Fibroblast of skin of scalp (primary cell): ENCODE measurements at regions not wholly inside any gene's neighbourhood (a gene's known extent, or its start where the extent isn't known, plus 50 kb on each side); places are given as distances from the start of the nearest gene placed in this dataset.
A peak's percentile ranks its signal among the peaks of the same experiment; 100 is the strongest.
"Not testable (repeated sequence)": the region's sequence is repeated elsewhere in the genome, so short reads cannot be mapped to it uniquely, and the experiment has no call there.

Experiments
- DNase-seq: peaks from one replicate; pipeline ENCODE4 v3.0.0-alpha.2; 2013

DNA sequence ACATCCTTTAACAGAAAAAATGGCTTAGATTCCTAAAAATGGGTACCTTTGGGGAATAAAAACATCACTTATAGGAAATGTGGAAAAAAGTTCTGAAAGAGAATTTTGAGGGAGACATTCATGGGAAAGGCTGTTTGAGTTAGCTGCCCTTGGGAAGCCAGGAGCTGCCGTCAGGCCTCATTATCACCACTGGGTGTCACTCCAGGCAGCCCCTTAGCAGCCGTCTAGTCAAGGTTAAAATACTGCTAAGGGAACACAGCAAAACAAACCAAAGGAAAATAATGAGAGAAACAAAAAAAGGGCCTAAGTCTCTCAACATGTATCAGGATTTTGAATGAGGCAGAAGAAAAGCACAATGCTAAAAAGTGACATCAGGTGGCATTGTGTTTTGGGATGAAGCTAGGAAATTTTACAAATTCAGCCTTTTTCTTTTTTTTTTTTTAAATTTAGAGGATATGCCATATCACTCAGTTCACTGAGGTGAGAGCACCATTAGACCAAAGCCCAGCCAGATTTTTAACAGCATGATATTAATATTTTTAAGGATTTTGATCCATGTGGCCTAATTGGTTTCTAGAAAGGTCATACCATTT lies 235.3 kb downstream of the GPAT3 start:
- peak; percentile 65 for DNase-seq

GRCh38 chr4:83768146-83768545 lies 232.2 kb downstream of the GPAT3 start:
- DNase-seq, result no peak

DNA sequence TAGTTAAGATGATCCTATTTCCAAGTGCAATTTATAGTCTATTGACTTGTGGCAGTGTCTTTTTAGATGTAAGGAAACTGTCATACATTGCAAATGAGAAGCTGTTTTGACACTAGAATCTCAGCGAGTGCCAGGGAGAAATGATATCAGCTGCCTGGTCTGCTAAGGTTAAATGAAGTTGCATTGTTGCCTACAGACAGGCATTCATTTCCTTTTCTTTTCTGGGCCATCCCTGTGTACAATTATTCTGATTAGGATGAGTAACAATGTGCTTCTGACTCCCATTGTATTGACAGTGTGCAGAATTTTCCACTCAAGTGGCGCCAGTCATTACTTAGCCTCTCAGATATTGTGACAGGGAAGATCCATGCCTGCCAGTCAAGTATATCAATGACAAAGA lies 231.2 kb downstream of the GPAT3 start:
- DNase-seq, result no peak

- no peak for DNase-seq
These were observed 223.7 kb downstream of the GPAT3 start for GRCh38 chr4:83759611-83760010.

GRCh38 chr4:83758285-83758684 lies 222.4 kb downstream of the GPAT3 start:
- DNase-seq, result no peak

- no peak for DNase-seq
These were observed 221.3 kb downstream of the GPAT3 start for GRCh38 chr4:83757121-83757621.

- DNase-seq, result no peak
These were observed 217.4 kb downstream of the GPAT3 start for GRCh38 chr4:83753260-83753659.

DNA sequence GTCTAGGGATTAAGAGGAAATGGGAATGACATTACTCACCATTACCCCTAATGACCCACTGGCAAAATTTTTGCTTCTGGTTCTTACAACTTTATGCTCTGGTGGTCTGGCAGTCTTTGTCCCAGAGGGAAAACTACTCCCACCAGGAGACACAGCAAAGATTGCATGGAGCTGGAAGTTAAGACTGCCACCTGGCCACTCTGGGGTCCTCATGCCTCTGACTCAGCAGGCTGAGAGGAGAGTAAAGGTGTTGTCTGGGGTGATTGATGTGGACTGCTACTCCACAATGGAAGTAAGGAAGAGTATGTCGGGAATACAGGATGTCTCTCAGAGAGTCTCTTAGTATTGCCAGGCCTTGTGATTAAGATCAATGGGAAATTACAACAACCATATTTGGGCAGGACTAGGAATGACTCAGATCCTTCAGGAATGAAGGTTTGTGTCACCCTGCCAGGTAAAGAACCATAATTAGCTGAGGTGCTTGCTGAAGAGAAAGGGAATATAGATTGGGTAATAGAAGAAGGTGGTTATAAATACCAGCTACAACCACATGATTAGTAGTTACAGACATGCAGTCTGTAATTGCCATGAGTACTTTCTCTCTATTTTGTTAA lies 215.5 kb downstream of the GPAT3 start:
- DNase-seq, result no peak

DNA sequence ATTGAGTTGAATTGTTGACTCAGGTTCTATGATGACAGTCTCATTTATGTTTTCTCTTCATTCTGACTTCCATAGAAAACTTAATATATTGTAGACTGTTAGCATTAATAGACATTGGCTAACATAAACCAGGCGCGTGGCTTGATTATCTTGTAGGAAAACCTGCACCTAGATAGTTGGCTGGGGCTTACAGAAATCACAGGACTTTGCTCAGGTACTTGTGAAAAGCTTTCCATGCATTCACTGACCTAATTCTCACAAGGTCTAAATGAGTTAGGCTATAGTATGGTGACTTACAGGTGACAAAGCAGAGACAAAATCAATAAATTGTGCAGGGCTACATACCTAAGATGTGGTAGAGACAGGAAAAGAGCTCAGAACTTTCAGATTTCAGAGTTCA lies 212.8 kb downstream of the GPAT3 start:
- DNase-seq, result no peak

GRCh38 chr4:83738895-83739294 lies 203.0 kb downstream of the GPAT3 start:
- DNase-seq, result no peak

- DNase-seq, result no peak
These were observed 198.7 kb downstream of the GPAT3 start for GRCh38 chr4:83734576-83734975.

- DNase-seq, result no peak
These were observed 196.3 kb downstream of the GPAT3 start for GRCh38 chr4:83732114-83732635.

GRCh38 chr4:83731609-83732008 lies 195.7 kb downstream of the GPAT3 start:
- no peak for DNase-seq

DNA sequence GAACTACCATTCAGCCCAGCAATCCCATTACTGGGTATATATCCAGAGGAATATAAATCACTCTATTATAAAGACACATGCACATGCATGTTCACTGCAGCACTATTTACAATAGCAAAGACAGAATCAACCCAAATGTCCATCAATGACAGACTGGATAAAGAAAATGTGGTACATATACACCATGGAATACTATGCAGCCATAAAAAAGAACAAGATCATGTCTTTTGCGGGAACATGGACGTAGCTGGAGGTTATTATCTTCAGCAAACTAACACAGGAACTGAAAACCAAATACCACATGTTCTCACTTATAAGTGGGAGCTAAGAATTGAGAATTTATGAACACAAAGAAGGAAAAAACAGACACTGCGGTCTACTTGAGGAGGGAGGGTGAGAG lies 195.1 kb downstream of the GPAT3 start:
- DNase-seq, result not testable (repeated sequence)

GRCh38 chr4:83728191-83728590 lies 192.3 kb downstream of the GPAT3 start:
- no peak for DNase-seq

DNA sequence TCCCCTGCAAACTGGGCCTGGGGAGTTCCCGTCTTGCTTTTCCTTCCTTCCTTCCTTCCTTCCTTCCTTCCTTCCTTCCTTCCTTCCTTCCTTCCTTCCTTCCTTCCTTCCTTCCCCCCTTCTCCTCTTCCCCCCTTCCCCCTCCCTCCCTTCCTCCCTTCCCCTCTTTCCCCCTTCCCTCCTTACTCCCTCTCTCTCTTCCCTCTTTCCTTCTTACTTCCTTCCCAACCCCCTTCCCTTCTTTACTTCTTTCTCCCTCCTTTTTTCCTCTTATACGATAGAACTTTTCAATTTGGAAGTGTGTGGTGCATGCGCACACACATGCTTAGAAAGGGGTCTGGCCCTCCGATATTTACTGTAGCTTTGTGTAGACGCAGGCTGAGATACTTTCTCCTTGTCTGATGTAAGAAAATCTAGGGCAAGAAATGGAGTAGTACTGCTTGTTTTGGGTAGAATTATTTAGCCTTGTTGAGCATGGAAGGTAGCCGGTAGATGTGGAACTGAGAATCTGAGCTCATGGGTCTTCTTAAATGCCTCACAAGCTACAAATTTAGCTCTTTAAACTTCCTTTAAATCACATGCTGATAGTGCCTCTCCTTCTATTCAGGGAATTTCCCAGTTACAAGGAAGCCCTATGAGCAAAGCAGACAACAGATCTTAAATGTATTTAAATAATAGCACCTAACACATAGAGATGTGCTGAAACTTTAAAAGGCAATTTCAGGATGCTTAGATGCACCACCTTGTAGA lies 189.6 kb downstream of the GPAT3 start:
- DNase-seq, result no peak

GRCh38 chr4:83724485-83725335 lies 188.8 kb downstream of the GPAT3 start:
- no peak for DNase-seq

- no peak for DNase-seq
These were observed 187.7 kb downstream of the GPAT3 start for GRCh38 chr4:83723609-83724008.

- DNase-seq, result no peak
These were observed 186.9 kb downstream of the GPAT3 start for GRCh38 chr4:83722730-83723269.

GRCh38 chr4:83716874-83717273 lies 181.0 kb downstream of the GPAT3 start:
- no peak for DNase-seq

DNA sequence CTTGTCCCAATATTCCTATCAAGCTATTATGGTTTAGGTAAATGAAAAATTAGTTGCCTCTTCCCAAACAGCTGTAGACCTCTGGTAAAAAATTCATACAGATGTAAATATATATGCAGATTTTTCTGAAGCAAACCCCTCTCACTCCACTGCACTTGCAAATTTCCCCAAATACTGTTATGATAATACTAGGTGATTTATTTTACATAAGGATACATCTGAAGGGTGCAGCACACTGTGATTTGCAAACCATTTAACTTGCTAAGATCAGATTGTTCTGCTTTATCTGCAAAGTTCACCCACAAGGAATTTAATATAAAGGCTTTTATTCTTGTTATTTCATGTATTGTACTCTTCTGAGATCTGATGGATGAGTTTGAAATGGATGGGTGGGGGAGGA lies 177.0 kb downstream of the GPAT3 start:
- no peak for DNase-seq

- DNase-seq, result no peak
These were observed 173.7 kb downstream of the GPAT3 start for GRCh38 chr4:83709627-83710026.
